ENCODE measurements at regions not wholly inside any gene's neighbourhood (a gene's known extent, or its start where the extent isn't known, plus 50 kb on each side); places are given as distances from the start of the nearest gene placed in this dataset.

GRCh38 chr11:26073646-26074045 lies 258.3 kb upstream of the ANO3 start:
- intact Hi-C loops (cut with DNase I): no loop called here

DNA sequence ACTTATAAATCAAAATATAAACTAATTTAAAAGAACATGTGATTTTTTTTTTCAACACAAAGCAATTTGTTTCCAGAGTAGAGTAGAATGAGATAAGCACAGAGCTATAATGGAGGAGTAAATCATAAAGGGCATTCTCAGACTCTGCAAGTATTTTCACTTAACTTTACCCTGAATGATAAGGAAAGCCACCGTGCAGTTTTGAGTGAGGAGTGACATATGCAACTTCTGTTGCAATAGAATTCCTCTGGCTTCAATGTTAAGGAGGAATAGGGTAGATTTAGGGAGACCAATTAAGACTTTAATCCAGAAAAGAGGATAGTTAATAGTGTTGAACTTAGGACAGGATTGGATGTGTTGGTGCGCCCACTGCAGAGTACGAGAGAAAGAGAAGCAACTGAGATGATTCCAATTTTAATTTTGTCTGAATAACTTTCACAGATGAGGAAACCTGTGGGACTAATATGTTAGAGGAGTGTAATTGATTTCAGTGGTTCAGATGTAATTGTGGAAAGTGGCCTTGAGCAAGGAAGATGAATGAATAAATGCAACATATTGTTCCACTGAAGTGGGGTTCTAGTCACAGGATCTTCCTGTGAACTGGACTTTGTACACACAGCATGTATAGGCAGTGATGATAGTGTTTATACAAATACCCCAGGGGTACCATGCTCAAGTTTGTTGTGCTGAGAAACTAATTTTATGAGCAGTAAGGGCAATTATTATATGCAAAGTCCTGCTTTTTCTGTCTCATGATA lies 255.5 kb upstream of the ANO3 start:
- Histone ChIP-seq H3K27me3 (ENCODE audit: insufficient read depth in 3 of 3, low read length in 2 of 3) (no peaks in the 10 kb centered on the region), H3K9me3 (no peaks in the 10 kb centered on the region), H3K36me3 (ENCODE audit: insufficient read depth in 1 of 2, low read depth in 1 of 2) (no peaks in the 10 kb centered on the region), H3K4me1 (no peaks in the 10 kb centered on the region), H3K4me3 (no peak overlapping the region), H3K27ac (no peak overlapping the region)
- DNase-seq (no peak), ATAC-seq (no peak)
- TF ChIP-seq CTCF (IDR thresholded peaks at IDR 0.05): no peak
- WGBS, 3 donors: 64 to 74% (median 69%) methylated on average over 3 of the region's 3 CpGs
- intact Hi-C loops (cut with DNase I): no loop called here

More at GRCh38 chr11:26073646-26074045, 258.3 kb upstream of the ANO3 start:
- ATAC-seq (no peak), DNase-seq (no peak)
- Histone ChIP-seq H3K27me3 (ENCODE audit: insufficient read depth in 3 of 3, low read length in 2 of 3) (no peaks in the 10 kb centered on the region), H3K9me3 (no peaks in the 10 kb centered on the region), H3K27ac (no peak overlapping the region), H3K36me3 (ENCODE audit: insufficient read depth in 1 of 2, low read depth in 1 of 2) (no peaks in the 10 kb centered on the region), H3K4me3 (no peak overlapping the region), H3K4me1 (no peaks in the 10 kb centered on the region)
- TF ChIP-seq CTCF (IDR thresholded peaks at IDR 0.05): no peak

GRCh38 chr11:26078231-26078821 lies 253.6 kb upstream of the ANO3 start:
- WGBS, 3 donors: 44 to 51% (median 45%) methylated on average over 5 of the region's 5 CpGs
- DNase-seq (no peak), ATAC-seq (no peak)
- no peak overlapping the region for H3K27ac ChIP-seq
- no peaks in the 10 kb centered on the region for H3K9me3 ChIP-seq
- H3K4me3 ChIP-seq: no peak overlapping the region
- intact Hi-C loops (cut with DNase I): no loop called here
- no peaks in the 10 kb centered on the region for H3K36me3 ChIP-seq (ENCODE audit: insufficient read depth in 1 of 2, low read depth in 1 of 2)
- H3K4me1 ChIP-seq: no peaks in the 10 kb centered on the region
- TF ChIP-seq CTCF (IDR thresholded peaks at IDR 0.05): no peak
- H3K27me3 ChIP-seq (ENCODE audit: insufficient read depth in 3 of 3, low read length in 2 of 3): no peaks in the 10 kb centered on the region

- Histone ChIP-seq H3K27me3 (ENCODE audit: insufficient read depth in 3 of 3, low read length in 2 of 3) (no peaks in the 10 kb centered on the region), H3K4me3 (no peak overlapping the region), H3K4me1 (no peaks in the 10 kb centered on the region), H3K36me3 (ENCODE audit: insufficient read depth in 1 of 2, low read depth in 1 of 2) (no peaks in the 10 kb centered on the region), H3K9me3 (no peaks in the 10 kb centered on the region), H3K27ac (no peak overlapping the region)
- intact Hi-C loops (cut with DNase I): no loop called here
- ATAC-seq (no peak), DNase-seq (no peak)
- WGBS, 3 donors: 68 to 79% (median 73%) methylated on average over 3 of the region's 3 CpGs
- no peak for TF ChIP-seq CTCF (IDR thresholded peaks at IDR 0.05)
These were observed 247.6 kb upstream of the ANO3 start for GRCh38 chr11:26084313-26084712.
